ENCODE measurements at regions not wholly inside any gene's neighbourhood (a gene's known extent, or its start where the extent isn't known, plus 50 kb on each side); places are given as distances from the start of the nearest gene placed in this dataset.

GRCh38 chr1:163589735-163590134, 268.0 kb downstream of the NUF2 start:
- TF ChIP-seq EZH2 (IDR thresholded peaks at IDR 0.05; ENCODE audit: insufficient read depth, poor library complexity, severe bottlenecking) = no peak
- TF ChIP-seq EZH2phosphoT487 (IDR thresholded peaks at IDR 0.05; ENCODE audit: insufficient read depth, low read depth) = no peak
